K562 (cell line): ENCODE measurements at regions not wholly inside any gene's neighbourhood (a gene's known extent, or its start where the extent isn't known, plus 50 kb on each side); places are given as distances from the start of the nearest gene placed in this dataset.

Experiments
- BRF1 ChIP-seq: IDR thresholded peaks from 3 replicates; pipeline ENCODE4 v1.6.1; 2011; ENCODE audit warnings: borderline replicate concordance, mild to moderate bottlenecking; ENCODE audit not compliant: insufficient read length; ENCODE audit errors: extremely low read depth
- FOS ChIP-seq: IDR thresholded peaks from 3 replicates; pipeline ENCODE4 v1.6.1; 2011; ENCODE audit not compliant: insufficient read length; ENCODE audit errors: extremely low read depth
- NFXL1 ChIP-seq: fragments of 450-650 bp; formaldehyde crosslinking; IDR thresholded peaks from 2 replicates; pipeline ENCODE4 v1.4.0; 2021; ENCODE audit warnings: mild to moderate bottlenecking
- POLR2A ChIP-seq: fragments of 450-650 bp; conservative IDR thresholded peaks from 2 replicates; pipeline ENCODE4 v1.6.1; 2016
- REST ChIP-seq, 2 experiments: fragments of 450-650 bp; formaldehyde crosslinking in 1 of 2; IDR thresholded peaks; 2 replicates each; pipeline versions ENCODE4 v1.4.0 to v1.6.1; 2014 to 2020; ENCODE audit warnings: mild to moderate bottlenecking in 2 of 2, borderline replicate concordance in 1 of 2, low read depth in 1 of 2
- YY1 ChIP-seq, 3 experiments: IDR thresholded peaks; 2 replicates each; pipeline ENCODE4 v1.6.1; 2011; ENCODE audit warnings: low read length in 2 of 3, mild to moderate bottlenecking in 2 of 3, moderate library complexity in 2 of 3, borderline replicate concordance in 1 of 3, control low read depth in 1 of 3, low read depth in 1 of 3; ENCODE audit not compliant: insufficient read depth in 3 of 3, insufficient replicate concordance in 2 of 3, control insufficient read depth in 1 of 3, insufficient read length in 1 of 3; ENCODE audit errors: extremely low read depth in 1 of 3
- ZNF232 ChIP-seq: sonication (generic); formaldehyde crosslinking; IDR thresholded peaks from 2 replicates; pipeline ENCODE4 v1.8.0; 2022; ENCODE audit warnings: mild to moderate bottlenecking, missing genetic modification reagents

- no peak for TF ChIP-seq POLR2A
- TF ChIP-seq REST (IDR thresholded peaks at IDR 0.05; ENCODE audit: borderline replicate concordance) = no peak
- no peak for TF ChIP-seq REST (CRISPR knock-in tag; IDR thresholded peaks at IDR 0.05; ENCODE audit: low read depth)
- TF ChIP-seq FOS = no peak
- no peak for TF ChIP-seq BRF1
- TF ChIP-seq YY1 (IDR thresholded peaks at IDR 0.05; ENCODE audit: borderline replicate concordance in 1 of 3, control insufficient read depth in 1 of 3, extremely low read depth in 1 of 3, insufficient read depth in 3 of 3, insufficient read length in 1 of 3, insufficient replicate concordance in 2 of 3, low read depth in 1 of 3, low read length in 2 of 3) = no peak
- no peak for TF ChIP-seq ZNF232 (CRISPR knock-in tag)
- TF ChIP-seq NFXL1 (CRISPR knock-in tag) = no peak
Observed at GRCh38 chr3:64892671-64893309, 205.0 kb upstream of the ADAMTS9 start.
